Putamen (tissue), 1 donor: ENCODE measurements at regions not wholly inside any gene's neighbourhood (a gene's known extent, or its start where the extent isn't known, plus 50 kb on each side); places are given as distances from the start of the nearest gene placed in this dataset.

Experiments
- DNase-seq: peaks from one replicate; pipeline ENCODE4 v3.0.0-alpha.2; 2016; ENCODE audit warnings: low spot score

- no peak for DNase-seq
Observed at GRCh38 chr6:43903739-43904290, 133.8 kb downstream of the VEGFA start.

DNA sequence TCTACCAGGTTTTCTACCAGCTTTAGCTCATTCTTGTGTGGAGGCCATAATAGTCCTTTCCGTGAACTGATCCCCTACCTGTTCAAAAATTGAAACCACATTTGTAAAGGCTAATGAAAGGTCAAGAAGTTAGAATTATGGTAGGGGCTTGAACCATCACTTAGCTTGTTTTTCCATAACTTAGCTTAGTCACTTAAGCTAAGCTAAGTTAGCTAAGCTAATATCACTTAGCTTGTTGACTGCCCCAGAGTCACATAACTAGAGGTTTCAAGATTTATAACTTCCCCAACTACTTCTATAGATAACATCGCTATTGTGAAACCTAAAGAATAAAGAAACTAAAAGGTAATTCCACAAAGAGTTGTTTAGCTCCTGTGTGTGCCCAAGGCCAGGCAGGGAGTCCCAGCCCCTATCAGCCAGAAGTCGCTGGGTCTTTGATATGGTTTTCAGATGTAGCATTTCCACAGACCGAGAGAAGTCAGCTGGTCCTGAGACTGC lies 131.8 kb downstream of the VEGFA start:
- no peak for DNase-seq

DNA sequence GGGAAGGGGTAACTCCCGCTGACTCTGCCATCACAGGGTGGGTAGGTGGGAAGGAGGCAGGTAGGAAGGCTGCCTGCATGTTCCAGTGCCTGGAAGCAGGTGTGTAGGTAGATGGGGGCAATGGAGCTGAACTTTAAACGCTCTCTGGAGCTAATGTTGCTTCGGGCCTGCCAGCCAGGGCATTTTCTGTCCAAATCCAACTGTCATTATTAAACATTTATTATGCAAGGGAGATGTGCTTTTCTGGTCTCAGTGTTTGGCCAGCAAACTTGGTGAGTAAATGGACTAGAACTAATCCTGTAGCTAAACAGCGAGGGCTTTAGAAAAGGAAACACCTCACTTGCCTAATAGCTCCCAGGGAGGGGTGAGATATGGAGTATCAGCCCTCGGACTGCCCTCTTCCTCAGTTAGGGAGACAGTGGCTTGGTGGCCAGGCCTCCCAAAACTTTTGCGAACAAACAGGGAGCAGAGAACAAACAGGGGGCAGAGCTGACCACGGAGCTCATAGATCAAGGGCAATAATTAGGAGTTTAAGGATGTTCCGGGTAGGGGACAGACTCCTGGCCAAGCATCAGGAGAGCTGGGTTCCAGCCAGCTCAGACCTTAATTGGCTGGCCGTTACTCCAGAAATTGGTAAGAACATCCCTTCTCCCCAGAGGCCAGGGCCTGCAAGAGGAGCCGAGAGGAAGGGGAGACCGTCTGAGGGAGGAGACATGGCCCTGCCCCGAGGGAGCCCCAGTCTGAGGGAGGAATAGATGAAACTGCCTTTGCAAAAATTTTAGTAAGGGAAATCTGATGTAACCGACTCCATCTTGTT lies 131.1 kb downstream of the VEGFA start:
- DNase-seq: no peak

- DNase-seq: no peak
Observed at GRCh38 chr6:43900560-43900915, 130.5 kb downstream of the VEGFA start.

- DNase-seq: no peak
Observed at GRCh38 chr6:43899830-43900229, 129.8 kb downstream of the VEGFA start.

DNA sequence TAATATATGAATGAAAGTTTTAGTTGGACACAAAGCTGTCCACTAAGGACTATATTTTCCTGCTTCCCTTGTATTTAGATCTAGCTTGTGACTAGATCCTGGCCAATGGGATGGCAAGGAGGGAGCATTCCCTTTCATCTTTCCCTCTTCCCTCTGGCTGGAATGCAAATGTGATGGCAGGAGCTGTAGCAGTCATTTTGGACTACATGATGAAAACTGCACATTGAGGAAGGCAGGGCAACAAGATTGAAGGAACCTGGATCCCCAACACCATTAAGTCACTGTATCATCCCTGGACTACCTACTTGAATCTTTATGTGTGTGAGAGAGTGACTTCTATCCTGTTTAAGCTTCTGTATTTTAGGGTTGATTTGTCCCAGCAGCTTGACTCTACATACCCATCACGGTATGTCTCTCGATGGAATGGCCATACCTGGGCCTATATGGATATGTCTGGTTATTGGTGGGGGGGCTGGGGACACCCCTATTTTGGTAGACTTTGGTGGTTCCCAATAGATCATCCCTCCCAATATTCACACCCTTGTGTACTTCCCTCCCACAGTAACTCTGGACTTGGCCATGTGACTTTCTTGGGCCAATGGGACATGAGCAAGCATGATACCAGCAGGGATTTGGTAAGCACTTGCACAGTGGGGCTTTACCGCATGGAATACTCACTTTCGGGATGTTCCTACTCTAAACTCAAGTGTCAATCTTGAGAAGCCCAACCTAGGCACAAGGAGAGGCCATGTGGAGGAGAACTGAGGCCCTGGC lies 128.5 kb downstream of the VEGFA start:
- no peak for DNase-seq

GRCh38 chr6:43897571-43898302 lies 127.7 kb downstream of the VEGFA start:
- DNase-seq: no peak

- DNase-seq: no peak
Observed at GRCh38 chr6:43896329-43897255, 126.6 kb downstream of the VEGFA start.

- DNase-seq: no peak
Observed at GRCh38 chr6:43895656-43896328, 125.8 kb downstream of the VEGFA start.

GRCh38 chr6:43893073-43893472 lies 123.1 kb downstream of the VEGFA start:
- DNase-seq: no peak

GRCh38 chr6:43891072-43891870 lies 121.3 kb downstream of the VEGFA start:
- DNase-seq: no peak

GRCh38 chr6:43890197-43891062 lies 120.4 kb downstream of the VEGFA start:
- no peak for DNase-seq

- DNase-seq: no peak
Observed at GRCh38 chr6:43887906-43888683, 118.1 kb downstream of the VEGFA start.

- no peak for DNase-seq
Observed at GRCh38 chr6:43887340-43887858, 117.4 kb downstream of the VEGFA start.

DNA sequence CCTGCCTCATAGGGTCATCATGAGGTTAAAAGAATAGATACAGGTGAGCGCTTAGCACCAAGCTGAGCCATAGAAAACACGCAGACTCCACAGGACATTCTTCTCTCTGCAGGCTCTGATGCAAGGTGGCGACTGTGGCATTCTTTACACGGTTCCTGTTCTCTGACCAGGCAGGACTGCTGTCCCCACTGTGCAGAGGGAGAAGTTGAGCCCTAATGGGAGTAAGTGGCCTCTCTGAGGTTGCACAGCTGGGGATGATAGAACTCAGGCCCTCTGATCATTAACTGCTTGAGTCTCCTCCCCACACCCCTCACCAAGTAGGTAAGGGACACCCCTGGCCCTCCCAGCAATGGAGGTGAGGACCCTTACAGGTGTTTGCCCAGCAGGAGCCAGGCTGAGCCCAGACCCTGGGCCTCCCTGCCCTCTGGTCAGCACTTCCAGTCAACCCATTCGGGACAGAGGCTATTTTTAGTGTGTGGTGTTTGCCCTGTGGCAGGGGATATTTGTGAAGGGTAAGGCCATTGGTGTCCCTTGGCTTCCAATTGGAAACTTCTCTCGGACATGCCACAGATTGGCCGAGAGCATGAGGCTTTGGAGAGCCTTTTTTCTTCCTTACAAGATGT lies 116.8 kb downstream of the VEGFA start:
- no peak for DNase-seq

DNA sequence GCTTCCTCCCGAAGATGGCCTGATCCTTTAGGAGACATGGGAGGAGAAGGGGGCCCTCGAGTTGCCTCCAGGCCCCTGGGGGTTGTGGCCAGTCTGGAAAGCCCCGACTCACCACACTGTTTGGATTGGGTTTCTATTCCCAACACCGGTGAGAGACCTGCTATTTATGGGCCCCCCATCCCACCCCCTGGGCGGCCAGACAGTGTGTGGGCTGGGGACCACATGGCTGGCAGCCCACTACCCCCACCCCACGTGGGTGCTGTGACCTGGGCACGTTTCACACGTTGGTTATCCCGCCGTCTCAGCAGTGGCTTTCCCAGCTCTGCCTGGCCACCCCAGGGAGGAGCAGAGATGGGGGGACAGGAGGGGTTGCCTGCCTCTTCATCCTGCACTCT lies 116.1 kb downstream of the VEGFA start:
- no peak for DNase-seq

DNA sequence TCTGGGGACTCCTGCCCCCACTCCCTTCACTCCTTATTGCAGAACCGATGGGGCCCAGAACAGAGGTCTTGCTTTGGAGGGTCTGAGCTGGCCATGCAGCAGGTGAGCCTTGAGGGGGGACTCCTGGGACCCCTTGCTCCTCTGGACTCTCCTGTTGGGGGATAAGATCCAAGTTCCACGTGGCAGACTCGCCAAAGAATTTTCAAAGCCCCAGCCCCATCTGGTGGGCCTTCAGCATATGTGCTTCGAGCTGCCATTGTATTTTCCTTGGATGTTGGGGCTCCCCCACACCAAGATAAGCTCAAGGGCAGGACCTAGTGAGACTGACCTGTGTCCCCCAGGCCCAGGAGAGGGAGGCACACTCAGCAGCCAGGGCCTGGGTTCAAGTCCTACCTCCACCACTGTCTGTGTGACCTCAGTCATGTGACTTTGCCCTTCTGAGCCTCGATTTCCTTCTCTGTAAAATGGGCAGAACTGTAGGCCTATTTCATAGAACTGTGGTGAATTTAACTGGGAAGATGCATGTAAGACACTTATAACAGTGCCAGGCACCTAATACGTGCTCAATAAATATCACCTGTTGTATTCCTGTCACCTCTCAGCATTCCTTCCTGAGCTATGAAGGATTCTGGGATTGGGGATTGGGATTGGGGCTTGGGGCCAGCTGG lies 115.5 kb downstream of the VEGFA start:
- DNase-seq: no peak
